ENCODE measurements at regions not wholly inside any gene's neighbourhood (a gene's known extent, or its start where the extent isn't known, plus 50 kb on each side); places are given as distances from the start of the nearest gene placed in this dataset.

- no peak for DNase-seq (ENCODE audit: low read depth)
- H3K4me3 ChIP-seq (ENCODE audit: low read depth, low read length) = no peak overlapping the region
- no peak for TF ChIP-seq CTCF (IDR thresholded peaks at IDR 0.05; ENCODE audit: control insufficient read depth, extremely low read depth, insufficient read depth)
Measured at GRCh38 chr4:134320048-134320447, 118.5 kb upstream of the PABPC4L start.

GRCh38 chr4:134313591-134313990 is 112.0 kb upstream of the PABPC4L start:
- DNase-seq (ENCODE audit: low read depth) = no peak
- no peak for TF ChIP-seq CTCF (IDR thresholded peaks at IDR 0.05; ENCODE audit: control insufficient read depth, extremely low read depth, insufficient read depth)
- H3K4me3 ChIP-seq (ENCODE audit: low read depth, low read length) = no peak overlapping the region

GRCh38 chr4:134309715-134310114 is 108.1 kb upstream of the PABPC4L start:
- no peak for TF ChIP-seq CTCF (IDR thresholded peaks at IDR 0.05; ENCODE audit: control insufficient read depth, extremely low read depth, insufficient read depth)
- DNase-seq (ENCODE audit: low read depth) = no peak
- H3K4me3 ChIP-seq (ENCODE audit: low read depth, low read length) = no peak overlapping the region

- no peak for TF ChIP-seq CTCF (IDR thresholded peaks at IDR 0.05; ENCODE audit: control insufficient read depth, extremely low read depth, insufficient read depth)
- H3K4me3 ChIP-seq (ENCODE audit: low read depth, low read length) = no peak overlapping the region
- no peak for DNase-seq (ENCODE audit: low read depth)
Measured at GRCh38 chr4:134308910-134309309, 107.3 kb upstream of the PABPC4L start.

- TF ChIP-seq CTCF (IDR thresholded peaks at IDR 0.05; ENCODE audit: control insufficient read depth, extremely low read depth, insufficient read depth) = no peak
- no peak overlapping the region for H3K4me3 ChIP-seq (ENCODE audit: low read depth, low read length)
- no peak for DNase-seq (ENCODE audit: low read depth)
Measured at GRCh38 chr4:134298313-134298712, 96.7 kb upstream of the PABPC4L start.

- H3K4me3 ChIP-seq (ENCODE audit: low read depth, low read length) = no peak overlapping the region
- DNase-seq (ENCODE audit: low read depth) = no peak
- TF ChIP-seq CTCF (IDR thresholded peaks at IDR 0.05; ENCODE audit: control insufficient read depth, extremely low read depth, insufficient read depth) = no peak
Measured at GRCh38 chr4:134297765-134298164, 96.2 kb upstream of the PABPC4L start.

GRCh38 chr4:134282680-134283079 is 81.1 kb upstream of the PABPC4L start:
- DNase-seq (ENCODE audit: low read depth) = no peak
- H3K4me3 ChIP-seq (ENCODE audit: low read depth, low read length) = no peak overlapping the region
- no peak for TF ChIP-seq CTCF (IDR thresholded peaks at IDR 0.05; ENCODE audit: control insufficient read depth, extremely low read depth, insufficient read depth)

Data from LNCaP clone FGC (cell line).